Neural cell (in vitro differentiated cells): ENCODE measurements at regions not wholly inside any gene's neighbourhood (a gene's known extent, or its start where the extent isn't known, plus 50 kb on each side); places are given as distances from the start of the nearest gene placed in this dataset.
"Not testable (repeated sequence)": the region's sequence is repeated elsewhere in the genome, so short reads cannot be mapped to it uniquely, and the experiment has no call there.

Experiments
- H2AFZ ChIP-seq: fragments of 200-600, 300-800 bp; sonication (generic), shearing (Covaris generic); 2 replicates; pipeline ENCODE4 v1.6.0; 2014; ENCODE audit warnings: low read depth, mild to moderate bottlenecking, antibody characterized with exemption, low read length, moderate library complexity
- H3F3A ChIP-seq: fragments of 200-600 bp; shearing (Covaris generic); 2 replicates; pipeline ENCODE4 v1.6.1; 2016; ENCODE audit warnings: mild to moderate bottlenecking, moderate library complexity, mixed read lengths, antibody characterized with exemption, low read length; ENCODE audit not compliant: insufficient read depth, poor library complexity, severe bottlenecking
- H3K27ac ChIP-seq: fragments of 200-600, 300-800 bp; sonication (generic), shearing (Covaris generic); 2 replicates; pipeline ENCODE4 v1.5.1; 2014; ENCODE audit warnings: mild to moderate bottlenecking, low read length, moderate library complexity
- H3K27me3 ChIP-seq: fragments of 300-800, 200-600 bp; sonication (generic), shearing (Covaris generic); 2 replicates; pipeline ENCODE4 v1.6.0; 2014; ENCODE audit warnings: mild to moderate bottlenecking, low read depth, low read length, moderate library complexity; ENCODE audit not compliant: insufficient read depth
- H3K36me3 ChIP-seq: fragments of 300-800, 200-600 bp; sonication (generic), shearing (Covaris generic); 2 replicates; pipeline ENCODE4 v1.5.1; 2014; ENCODE audit warnings: mild to moderate bottlenecking, antibody characterized with exemption, low read length, moderate library complexity; ENCODE audit not compliant: insufficient read depth
- H3K4me2 ChIP-seq: fragments of 300-800, 200-600 bp; sonication (generic), shearing (Covaris generic); 2 replicates; pipeline ENCODE4 v1.6.0; 2014; ENCODE audit warnings: mild to moderate bottlenecking, low read length
- H3K4me3 ChIP-seq: fragments of 300-800, 200-600 bp; sonication (generic), shearing (Covaris generic); 2 replicates; pipeline ENCODE4 v1.5.1; 2014; ENCODE audit warnings: mild to moderate bottlenecking, low read length, moderate library complexity
- H3K79me2 ChIP-seq: fragments of 200-600 bp; shearing (Covaris generic); replicated peaks from 2 replicates; pipeline ENCODE4 v1.6.0; 2014; ENCODE audit warnings: mild to moderate bottlenecking, low read length, moderate library complexity; ENCODE audit not compliant: insufficient read depth
- H3K9ac ChIP-seq: fragments of 300-800, 200-600 bp; sonication (generic), shearing (Covaris generic); 2 replicates; pipeline ENCODE4 v1.6.1; 2016; ENCODE audit warnings: mild to moderate bottlenecking, low read length, mixed read lengths
- H3K9me2 ChIP-seq: fragments of 200-600 bp; shearing (Covaris generic); 2 replicates; pipeline ENCODE4 v1.6.1; 2016; ENCODE audit warnings: mild to moderate bottlenecking, low read length, mixed read lengths; ENCODE audit not compliant: insufficient read depth
- H3K9me3 ChIP-seq: fragments of 200-600, 300-800 bp; sonication (generic), shearing (Covaris generic); 2 replicates; pipeline ENCODE4 v1.6.1; 2016; ENCODE audit warnings: mild to moderate bottlenecking, mixed run types, low read length, moderate library complexity, mixed read lengths
- H4K20me1 ChIP-seq: fragments of 200-600 bp; shearing (Covaris generic); 2 replicates; pipeline ENCODE4 v1.6.1; 2016; ENCODE audit warnings: mild to moderate bottlenecking, mixed run types; ENCODE audit not compliant: insufficient read depth
- EP300 ChIP-seq: fragments of 450-650 bp; conservative IDR thresholded peaks from 2 replicates; pipeline ENCODE4 v1.6.1; 2014; ENCODE audit warnings: antibody characterized with exemption, mild to moderate bottlenecking, moderate library complexity; ENCODE audit not compliant: poor library complexity, severe bottlenecking
- EZH2 ChIP-seq: fragments of 200-600, 300-800 bp; shearing (Covaris generic), sonication (generic); IDR thresholded peaks from 2 replicates; pipeline ENCODE4 v1.6.1; 2014; ENCODE audit warnings: antibody characterized with exemption, low read length, borderline replicate concordance, mild to moderate bottlenecking; ENCODE audit not compliant: insufficient read depth, poor library complexity, severe bottlenecking
- MXI1 ChIP-seq: fragments of 450-650 bp; conservative IDR thresholded peaks from 2 replicates; pipeline ENCODE4 v1.6.1; 2014; ENCODE audit warnings: antibody characterized with exemption, mild to moderate bottlenecking; ENCODE audit not compliant: poor library complexity, severe bottlenecking
- POLR2AphosphoS5 ChIP-seq: IDR thresholded peaks from 2 replicates; pipeline ENCODE4 v1.6.1; 2012
- RAD21 ChIP-seq: fragments of 450-650 bp; conservative IDR thresholded peaks from 2 replicates; pipeline ENCODE4 v1.6.1; 2014; ENCODE audit warnings: antibody characterized with exemption, mild to moderate bottlenecking, moderate library complexity
- SMC3 ChIP-seq: fragments of 450-650 bp; conservative IDR thresholded peaks from 2 replicates; pipeline ENCODE4 v1.6.1; 2014; ENCODE audit warnings: antibody characterized with exemption, mild to moderate bottlenecking, moderate library complexity; ENCODE audit not compliant: poor library complexity
- TAF1 ChIP-seq: IDR thresholded peaks from 2 replicates; pipeline ENCODE4 v1.6.1; 2012; ENCODE audit warnings: low read depth
- TF ChIP-seq, protein P1 (sequence below): fragments of 450-650 bp; IDR thresholded peaks from 2 replicates; pipeline ENCODE4 v1.5.1; 2014; ENCODE audit warnings: antibody characterized with exemption, mild to moderate bottlenecking, moderate library complexity; ENCODE audit not compliant: poor library complexity, severe bottlenecking
- TF ChIP-seq, protein P2 (sequence below): IDR thresholded peaks from 2 replicates; pipeline ENCODE4 v1.6.1; 2012; ENCODE audit warnings: borderline replicate concordance

GRCh38 chr3:153277029-153277428 is 115.0 kb downstream of the RAP2B start:
- TF ChIP-seq POLR2AphosphoS5 (no peak), TAF1 (no peak)
- TF ChIP-seq, protein P1, sequence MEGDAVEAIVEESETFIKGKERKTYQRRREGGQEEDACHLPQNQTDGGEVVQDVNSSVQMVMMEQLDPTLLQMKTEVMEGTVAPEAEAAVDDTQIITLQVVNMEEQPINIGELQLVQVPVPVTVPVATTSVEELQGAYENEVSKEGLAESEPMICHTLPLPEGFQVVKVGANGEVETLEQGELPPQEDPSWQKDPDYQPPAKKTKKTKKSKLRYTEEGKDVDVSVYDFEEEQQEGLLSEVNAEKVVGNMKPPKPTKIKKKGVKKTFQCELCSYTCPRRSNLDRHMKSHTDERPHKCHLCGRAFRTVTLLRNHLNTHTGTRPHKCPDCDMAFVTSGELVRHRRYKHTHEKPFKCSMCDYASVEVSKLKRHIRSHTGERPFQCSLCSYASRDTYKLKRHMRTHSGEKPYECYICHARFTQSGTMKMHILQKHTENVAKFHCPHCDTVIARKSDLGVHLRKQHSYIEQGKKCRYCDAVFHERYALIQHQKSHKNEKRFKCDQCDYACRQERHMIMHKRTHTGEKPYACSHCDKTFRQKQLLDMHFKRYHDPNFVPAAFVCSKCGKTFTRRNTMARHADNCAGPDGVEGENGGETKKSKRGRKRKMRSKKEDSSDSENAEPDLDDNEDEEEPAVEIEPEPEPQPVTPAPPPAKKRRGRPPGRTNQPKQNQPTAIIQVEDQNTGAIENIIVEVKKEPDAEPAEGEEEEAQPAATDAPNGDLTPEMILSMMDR = no peak
- H3K9ac ChIP-seq = no peak overlapping the region
- H3K79me2 ChIP-seq = no peaks in the 10 kb centered on the region
- no peaks in the 10 kb centered on the region for H3K36me3 ChIP-seq
- H3K4me2 ChIP-seq = no peak overlapping the region
- H4K20me1 ChIP-seq = no peaks in the 10 kb centered on the region
- H3F3A ChIP-seq = no peaks in the 10 kb centered on the region
- no peak overlapping the region for H3K27ac ChIP-seq
- H3K4me3 ChIP-seq = no peak overlapping the region
- no peaks in the 10 kb centered on the region for H3K9me3 ChIP-seq
- H3K9me2 ChIP-seq = no peaks in the 10 kb centered on the region
- H2AFZ ChIP-seq = no peak overlapping the region
- no peaks in the 10 kb centered on the region for H3K27me3 ChIP-seq

DNA sequence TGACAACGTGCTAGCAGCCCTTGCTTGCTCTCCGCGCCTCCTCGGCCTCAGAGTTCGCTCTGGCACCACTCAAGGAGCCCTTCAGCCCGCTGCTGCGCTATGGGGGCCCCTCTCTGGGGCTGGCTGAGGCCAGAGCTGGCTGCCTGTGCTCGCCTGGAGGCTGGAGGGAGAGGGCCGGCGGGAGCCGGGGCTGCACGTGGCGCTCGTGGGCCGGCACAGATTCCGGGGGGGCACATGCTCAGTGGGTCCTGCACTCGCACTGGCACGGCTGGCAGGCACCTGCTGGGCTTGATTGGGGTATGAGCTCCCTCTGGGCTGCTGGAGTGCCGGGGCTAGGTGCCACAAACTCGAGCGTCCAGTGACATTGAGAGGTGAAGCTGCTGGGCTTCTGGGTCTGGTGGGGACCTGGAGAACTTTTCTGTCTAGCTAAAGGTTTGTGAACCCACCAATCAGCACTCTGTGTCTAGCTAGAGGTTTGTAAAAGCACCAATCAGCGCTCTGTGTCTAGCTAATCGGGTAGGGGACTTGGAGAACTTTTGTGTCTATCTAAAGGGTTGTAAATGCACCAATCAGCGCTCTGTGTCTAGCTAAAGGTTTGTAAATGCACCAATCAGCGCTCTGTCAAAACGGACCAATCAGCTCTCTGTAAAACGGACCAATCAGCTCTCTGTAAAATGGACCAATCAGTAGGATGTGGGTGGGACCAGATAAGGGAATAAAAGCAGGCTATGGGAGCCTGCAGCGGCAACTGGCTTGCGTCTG is 119.4 kb downstream of the RAP2B start:
- not testable (repeated sequence) for H3F3A ChIP-seq, H3K4me3 ChIP-seq, H3K27me3 ChIP-seq, H3K9me2 ChIP-seq, H4K20me1 ChIP-seq, H2AFZ ChIP-seq, H3K9ac ChIP-seq, H3K36me3 ChIP-seq, H3K79me2 ChIP-seq, H3K4me2 ChIP-seq, H3K9me3 ChIP-seq, H3K27ac ChIP-seq

DNA sequence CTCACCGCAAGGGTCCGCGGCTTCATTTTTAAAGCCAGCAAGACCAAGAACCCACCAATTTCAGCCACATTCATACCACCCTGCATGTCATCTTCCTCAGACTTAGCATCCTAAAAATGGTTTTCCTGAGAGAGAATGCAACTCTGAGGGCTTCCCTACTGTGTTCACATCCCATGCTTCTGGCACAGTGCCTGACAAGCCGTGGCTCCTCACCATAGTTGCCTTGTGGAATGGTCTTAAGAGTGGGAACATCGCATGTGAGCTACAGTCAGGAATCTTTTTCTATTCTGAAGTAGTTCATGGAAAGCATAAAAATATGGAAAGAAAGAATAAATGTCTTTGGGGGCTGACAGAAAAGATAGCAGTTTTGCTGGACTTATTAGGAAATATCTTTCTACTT is 120.3 kb downstream of the RAP2B start:
- no peaks in the 10 kb centered on the region for H4K20me1 ChIP-seq
- no peak overlapping the region for H3K9ac ChIP-seq
- no peak for TF ChIP-seq MXI1
- TF ChIP-seq TAF1 = no peak
- TF ChIP-seq, protein P1 = no peak
- no peak for TF ChIP-seq SMC3
- TF ChIP-seq EZH2 = no peak
- TF ChIP-seq RAD21 = no peak
- TF ChIP-seq EP300 = no peak
- TF ChIP-seq, protein P2, sequence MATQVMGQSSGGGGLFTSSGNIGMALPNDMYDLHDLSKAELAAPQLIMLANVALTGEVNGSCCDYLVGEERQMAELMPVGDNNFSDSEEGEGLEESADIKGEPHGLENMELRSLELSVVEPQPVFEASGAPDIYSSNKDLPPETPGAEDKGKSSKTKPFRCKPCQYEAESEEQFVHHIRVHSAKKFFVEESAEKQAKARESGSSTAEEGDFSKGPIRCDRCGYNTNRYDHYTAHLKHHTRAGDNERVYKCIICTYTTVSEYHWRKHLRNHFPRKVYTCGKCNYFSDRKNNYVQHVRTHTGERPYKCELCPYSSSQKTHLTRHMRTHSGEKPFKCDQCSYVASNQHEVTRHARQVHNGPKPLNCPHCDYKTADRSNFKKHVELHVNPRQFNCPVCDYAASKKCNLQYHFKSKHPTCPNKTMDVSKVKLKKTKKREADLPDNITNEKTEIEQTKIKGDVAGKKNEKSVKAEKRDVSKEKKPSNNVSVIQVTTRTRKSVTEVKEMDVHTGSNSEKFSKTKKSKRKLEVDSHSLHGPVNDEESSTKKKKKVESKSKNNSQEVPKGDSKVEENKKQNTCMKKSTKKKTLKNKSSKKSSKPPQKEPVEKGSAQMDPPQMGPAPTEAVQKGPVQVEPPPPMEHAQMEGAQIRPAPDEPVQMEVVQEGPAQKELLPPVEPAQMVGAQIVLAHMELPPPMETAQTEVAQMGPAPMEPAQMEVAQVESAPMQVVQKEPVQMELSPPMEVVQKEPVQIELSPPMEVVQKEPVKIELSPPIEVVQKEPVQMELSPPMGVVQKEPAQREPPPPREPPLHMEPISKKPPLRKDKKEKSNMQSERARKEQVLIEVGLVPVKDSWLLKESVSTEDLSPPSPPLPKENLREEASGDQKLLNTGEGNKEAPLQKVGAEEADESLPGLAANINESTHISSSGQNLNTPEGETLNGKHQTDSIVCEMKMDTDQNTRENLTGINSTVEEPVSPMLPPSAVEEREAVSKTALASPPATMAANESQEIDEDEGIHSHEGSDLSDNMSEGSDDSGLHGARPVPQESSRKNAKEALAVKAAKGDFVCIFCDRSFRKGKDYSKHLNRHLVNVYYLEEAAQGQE = no peak
- TF ChIP-seq POLR2AphosphoS5 = no peak
- no peaks in the 10 kb centered on the region for H3K9me2 ChIP-seq
- no peaks in the 10 kb centered on the region for H3K36me3 ChIP-seq
- no peak overlapping the region for H3K4me3 ChIP-seq
- H3K27ac ChIP-seq = no peak overlapping the region
- H3K27me3 ChIP-seq = no peaks in the 10 kb centered on the region
- no peak overlapping the region for H2AFZ ChIP-seq
- H3K79me2 ChIP-seq = no peaks in the 10 kb centered on the region
- no peaks in the 10 kb centered on the region for H3K9me3 ChIP-seq
- no peaks in the 10 kb centered on the region for H3F3A ChIP-seq
- H3K4me2 ChIP-seq = no peak overlapping the region
